Stimulated activated CD8-positive, alpha-beta memory T cell treated with anti-CD3 and anti-CD28 coated beads, Interleukin-15, amount 100 ng/mL, for 24 hours (primary cell): ENCODE measurements at regions not wholly inside any gene's neighbourhood (a gene's known extent, or its start where the extent isn't known, plus 50 kb on each side); places are given as distances from the start of the nearest gene placed in this dataset.

Source experiments
- DNase-seq: peaks from one replicate; pipeline ENCODE4 v3.0.0-alpha.2; 2020; ENCODE audit warnings: low read depth

- no peak for DNase-seq
These were observed 426.5 kb downstream of the SLC4A3 start for GRCh38 chr2:220053919-220054318.

GRCh38 chr2:220057391-220057790, 430.0 kb downstream of the SLC4A3 start:
- no peak for DNase-seq

DNA sequence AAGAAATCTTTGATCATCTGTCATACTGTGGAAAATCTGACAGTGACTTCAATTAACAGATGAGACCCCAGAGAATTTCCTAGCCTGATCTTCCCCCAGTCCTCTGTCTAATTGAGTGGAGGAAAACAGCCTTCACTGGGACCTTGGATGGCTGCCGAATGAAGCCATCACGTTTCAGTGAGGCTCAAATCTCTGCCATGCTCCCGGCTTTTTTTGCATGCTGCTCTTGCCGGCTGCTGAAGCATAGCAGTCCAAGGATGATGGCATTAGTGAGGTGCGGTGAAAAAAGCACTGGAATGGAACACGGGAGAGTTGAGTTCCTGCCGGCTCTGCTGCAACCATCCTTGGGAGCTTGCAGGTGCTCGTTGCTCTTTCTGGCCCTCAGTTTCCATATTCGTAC, 430.5 kb downstream of the SLC4A3 start:
- no peak for DNase-seq

DNA sequence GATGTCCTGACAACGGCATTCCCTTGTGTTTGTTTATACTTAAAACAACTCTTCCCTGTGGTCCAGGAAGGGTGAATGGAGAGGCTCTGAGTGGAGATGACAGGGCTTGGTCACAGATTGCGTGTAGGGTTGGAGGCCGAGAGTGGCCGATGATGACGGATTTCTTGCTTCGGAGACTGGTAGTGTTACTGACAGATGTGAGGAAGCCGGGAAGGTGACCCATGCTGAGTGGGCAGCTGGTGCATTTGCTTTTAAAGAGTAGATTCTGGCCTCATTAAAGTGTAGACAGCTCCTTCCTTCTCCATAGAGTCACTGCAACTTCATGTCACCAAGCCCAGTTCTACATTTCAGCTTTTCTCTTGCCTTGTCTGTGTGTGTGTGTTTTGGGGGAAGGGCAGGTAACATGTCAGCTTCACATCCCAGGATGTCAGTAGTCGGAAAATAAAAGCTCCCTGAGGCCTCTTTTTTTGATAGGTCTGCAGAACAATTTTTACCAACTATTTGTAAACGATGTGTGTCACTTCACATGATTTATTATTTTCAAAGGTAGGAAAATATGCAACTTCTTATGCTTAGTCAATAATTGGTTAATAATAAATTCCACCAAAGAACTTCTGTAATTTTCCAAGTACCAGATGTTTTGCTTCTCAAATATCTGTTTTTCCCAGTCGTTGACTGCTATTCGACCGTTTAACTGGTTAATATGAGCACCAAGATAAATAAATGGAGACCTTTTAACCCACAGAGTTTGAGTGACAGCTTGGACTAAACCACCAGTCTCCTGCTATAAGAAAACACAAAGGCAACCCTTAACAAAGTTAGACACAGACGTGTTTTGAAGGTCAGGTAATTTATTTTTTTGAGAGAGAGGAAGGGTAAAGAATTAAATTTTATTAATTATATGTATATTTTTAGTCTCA, 436.9 kb downstream of the SLC4A3 start:
- no peak for DNase-seq

DNA sequence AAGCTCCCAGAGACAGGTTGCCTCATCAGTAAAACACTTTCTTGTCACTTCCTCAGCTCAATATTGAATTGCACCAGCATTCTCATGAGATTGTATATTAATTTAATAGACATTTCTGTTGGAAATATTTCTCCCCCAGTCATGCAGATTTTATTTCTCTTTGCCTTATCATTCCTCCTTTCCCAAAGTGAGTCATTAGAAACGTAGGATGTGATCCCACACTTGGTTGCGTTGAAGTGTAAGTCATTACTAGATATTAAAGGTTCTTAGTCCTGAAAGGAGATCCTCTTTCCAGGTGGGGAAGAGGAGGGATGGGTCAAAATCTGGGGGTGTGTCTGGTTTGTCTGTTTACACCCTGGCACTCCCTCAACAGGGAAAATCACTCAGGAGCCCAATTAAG, 438.2 kb downstream of the SLC4A3 start:
- DNase-seq: no peak

- no peak for DNase-seq
These were observed 441.4 kb downstream of the SLC4A3 start for GRCh38 chr2:220068846-220069245.

- no peak for DNase-seq
These were observed 442.9 kb downstream of the SLC4A3 start for GRCh38 chr2:220070349-220070748.

DNA sequence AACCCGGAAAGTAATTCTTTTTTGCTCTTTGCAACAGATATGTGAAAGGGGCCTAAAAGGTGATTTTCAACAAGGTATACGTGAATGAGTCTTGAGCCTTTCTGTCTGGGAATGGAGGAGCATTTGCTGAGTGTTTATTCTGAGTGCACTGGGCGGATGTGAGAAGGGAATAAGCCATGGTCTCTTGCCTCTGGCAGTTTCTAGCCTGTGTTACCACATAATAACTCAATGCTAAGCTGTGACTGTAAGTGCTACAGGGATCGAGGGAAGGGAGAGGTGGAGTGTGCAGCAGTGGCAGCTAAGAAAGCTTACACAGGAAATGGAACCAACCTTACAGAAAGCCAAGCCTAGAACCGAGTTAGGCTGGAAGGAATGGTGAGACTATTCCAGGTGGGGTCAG, 444.3 kb downstream of the SLC4A3 start:
- no peak for DNase-seq

GRCh38 chr2:220072669-220073220, 445.3 kb downstream of the SLC4A3 start:
- DNase-seq: no peak

DNA sequence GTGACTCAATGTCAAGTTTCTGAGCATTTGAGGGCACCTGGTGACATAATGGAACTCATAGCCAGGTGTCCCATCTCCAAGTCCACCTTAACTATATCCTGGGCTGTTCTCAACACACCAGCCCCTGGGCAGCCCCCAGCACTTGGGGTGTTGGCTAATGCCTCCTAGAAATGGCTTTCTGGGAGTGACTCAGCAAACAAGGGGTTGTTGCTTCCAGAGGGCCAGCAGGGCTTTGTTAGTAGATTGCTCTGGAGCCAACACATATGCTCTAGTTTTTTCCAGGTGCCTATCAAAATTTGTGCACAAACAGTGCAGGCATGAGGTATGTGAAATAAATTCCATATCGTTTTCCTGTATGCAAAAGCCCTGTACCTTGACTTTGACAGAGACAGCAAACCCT, 448.4 kb downstream of the SLC4A3 start:
- DNase-seq: no peak

DNA sequence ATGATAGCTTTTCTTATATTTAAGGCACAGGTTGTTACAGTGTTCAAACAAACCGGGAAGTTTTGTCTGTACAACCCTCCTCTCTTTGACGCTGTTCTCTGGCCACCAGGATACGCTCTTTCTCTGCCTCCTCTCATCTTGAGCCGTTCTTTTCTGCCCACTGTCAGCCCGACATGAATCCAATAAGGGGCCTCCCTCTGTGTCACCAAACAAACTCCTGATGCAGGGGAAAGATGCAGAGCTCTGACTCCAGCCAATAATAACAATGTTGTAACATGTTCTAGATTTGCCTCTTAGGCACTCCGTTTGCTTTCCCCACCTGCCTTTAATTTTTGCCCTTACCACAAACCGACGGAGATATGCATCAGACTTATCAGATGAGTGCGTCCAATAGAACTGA, 449.3 kb downstream of the SLC4A3 start:
- no peak for DNase-seq

- DNase-seq: no peak
These were observed 450.1 kb downstream of the SLC4A3 start for GRCh38 chr2:220077488-220077887.

DNA sequence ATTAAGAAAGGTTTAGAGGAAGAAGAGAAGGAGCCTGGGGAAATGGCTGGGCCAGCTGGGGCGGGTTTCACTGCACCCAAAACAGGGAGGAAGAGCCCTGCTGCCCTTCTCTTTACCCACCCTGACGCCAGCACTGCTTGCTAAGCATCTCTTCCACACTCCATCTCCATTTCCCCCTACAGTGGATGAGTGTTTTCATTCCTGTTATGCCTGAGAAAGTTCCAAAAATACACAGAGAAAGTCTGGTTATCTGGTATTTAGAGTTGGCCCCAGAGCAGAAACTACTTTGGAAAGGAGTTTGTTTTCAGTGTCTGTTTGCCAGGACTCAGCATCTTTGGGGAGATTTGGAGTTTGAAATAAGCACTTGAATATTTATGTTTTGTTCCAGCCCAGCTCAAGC, 451.0 kb downstream of the SLC4A3 start:
- no peak for DNase-seq

DNA sequence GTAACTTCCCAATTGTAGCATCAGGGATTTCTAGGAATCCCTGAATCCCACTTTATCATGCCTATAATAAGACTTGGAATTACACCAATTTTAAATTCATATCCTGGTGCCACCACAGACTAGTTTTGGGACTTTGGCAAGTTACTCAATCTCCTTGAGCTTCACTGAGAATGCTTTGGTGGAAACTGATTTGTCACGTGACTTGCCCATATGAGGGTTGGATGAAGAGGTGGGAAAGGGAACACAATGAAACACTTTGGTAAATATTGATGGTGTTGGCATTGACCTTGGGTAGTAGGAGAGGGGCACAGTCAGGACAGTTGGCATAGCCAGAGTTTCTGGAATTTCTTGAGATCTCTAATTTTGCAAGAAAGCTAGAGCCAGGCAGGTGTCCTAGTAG, 452.2 kb downstream of the SLC4A3 start:
- DNase-seq: no peak

DNA sequence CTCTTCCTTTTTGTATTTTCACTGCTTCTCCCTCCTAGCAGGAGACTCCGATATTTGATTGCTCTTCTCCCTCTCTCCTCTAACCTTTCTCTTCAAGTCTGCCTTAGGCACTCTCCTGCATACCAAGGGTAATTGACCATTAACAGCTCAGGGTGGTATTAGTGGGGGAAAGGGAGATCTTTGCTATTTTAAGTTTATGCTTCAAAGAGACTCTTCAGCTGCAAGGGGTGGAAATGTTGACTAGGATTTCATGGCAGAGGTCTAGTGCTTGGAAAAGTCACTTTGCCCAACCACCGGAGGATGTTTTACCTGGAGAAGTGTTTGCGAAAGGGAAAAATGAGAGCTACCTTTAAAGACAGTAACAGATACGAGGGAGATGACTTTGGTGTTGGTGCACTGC, 453.7 kb downstream of the SLC4A3 start:
- DNase-seq: no peak

DNA sequence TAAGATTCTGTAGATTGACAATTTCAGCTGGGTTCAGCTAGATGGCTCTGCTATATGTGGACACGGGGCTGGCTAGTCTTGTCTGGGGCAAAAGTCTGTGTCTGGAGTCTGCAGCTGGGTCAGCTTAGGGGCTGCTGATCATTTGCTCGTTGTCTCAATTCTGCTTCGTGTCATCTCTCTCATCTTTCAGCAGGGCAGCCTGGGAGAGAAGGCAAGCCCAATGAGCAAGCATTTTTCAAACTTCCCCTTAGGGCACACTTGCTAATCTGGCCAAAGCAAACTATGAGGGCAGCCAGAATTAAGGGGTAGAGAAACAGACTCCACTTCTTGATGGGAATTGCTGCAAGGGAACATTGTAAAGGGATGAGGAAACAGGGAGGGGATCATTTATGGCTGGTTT, 462.6 kb downstream of the SLC4A3 start:
- DNase-seq: no peak

- no peak for DNase-seq
These were observed 469.0 kb downstream of the SLC4A3 start for GRCh38 chr2:220096406-220096805.

- DNase-seq: no peak
These were observed 474.6 kb downstream of the SLC4A3 start for GRCh38 chr2:220101980-220102379.

- DNase-seq: no peak
These were observed 476.2 kb downstream of the SLC4A3 start for GRCh38 chr2:220103596-220103995.

GRCh38 chr2:220104871-220105351, 477.5 kb downstream of the SLC4A3 start:
- DNase-seq: no peak

GRCh38 chr2:220106065-220106464, 478.6 kb downstream of the SLC4A3 start:
- no peak for DNase-seq

GRCh38 chr2:220107380-220107791, 480.0 kb downstream of the SLC4A3 start:
- no peak for DNase-seq

DNA sequence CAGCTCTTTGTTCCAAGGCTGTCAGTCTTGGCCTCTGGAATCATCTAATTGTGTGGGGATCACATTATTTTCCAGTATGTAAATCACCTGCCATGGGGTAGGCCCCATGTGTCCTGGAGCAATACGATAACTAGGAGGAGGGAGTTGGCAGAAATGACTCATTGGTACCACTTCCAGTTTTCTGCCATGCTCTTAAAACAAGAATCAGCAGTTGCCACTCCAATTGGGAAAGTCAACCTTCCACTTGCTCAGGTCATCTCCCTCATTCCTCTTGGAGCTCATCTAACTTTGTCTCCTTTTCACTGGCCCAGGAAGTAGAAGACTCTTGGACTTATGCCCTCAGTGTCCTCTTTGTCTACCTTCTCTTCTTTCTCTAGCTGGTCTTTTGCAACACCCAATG, 487.0 kb downstream of the SLC4A3 start:
- DNase-seq: no peak

DNA sequence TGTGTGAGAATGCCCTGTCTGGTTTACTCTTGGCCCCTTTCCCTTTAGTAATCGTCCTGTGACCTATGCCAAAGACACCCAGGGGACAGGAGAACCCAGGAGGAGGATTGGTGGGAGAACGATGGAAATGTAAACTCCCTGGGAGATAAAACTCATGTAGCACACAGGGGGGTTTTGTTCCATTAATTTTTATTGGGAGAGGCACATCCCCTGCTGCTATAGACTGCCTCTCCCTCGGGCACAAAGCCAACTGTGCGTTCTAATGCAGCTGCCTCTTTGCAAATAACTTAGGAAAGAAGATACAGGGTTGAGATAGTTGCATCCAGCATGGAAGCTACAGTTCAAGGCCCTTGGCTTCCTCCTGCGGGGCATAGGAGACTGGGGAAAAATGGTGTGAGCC, 489.6 kb downstream of the SLC4A3 start:
- DNase-seq: no peak
